Neural progenitor cell (in vitro differentiated cells): ENCODE measurements at regions not wholly inside any gene's neighbourhood (a gene's known extent, or its start where the extent isn't known, plus 50 kb on each side); places are given as distances from the start of the nearest gene placed in this dataset.
A peak's percentile ranks its signal among the peaks of the same experiment; 100 is the strongest.

Experiments used
- DNase-seq: peaks from one replicate; pipeline ENCODE4 v3.0.0-alpha.2; 2016; ENCODE audit warnings: low spot score
- H2AFZ ChIP-seq: fragments of 200-600 bp; sonication (generic); replicated peaks from 2 replicates; pipeline ENCODE4 v1.6.1; 2016; ENCODE audit warnings: antibody characterized with exemption
- H3F3A ChIP-seq: fragments of 200-600 bp; sonication (generic); 2 replicates; pipeline ENCODE4 v1.6.1; 2016; ENCODE audit warnings: antibody characterized with exemption, low read depth
- H3K27ac ChIP-seq: fragments of 200-600 bp; sonication (generic); 2 replicates; pipeline ENCODE4 v1.5.1; 2016; ENCODE audit warnings: mild to moderate bottlenecking
- H3K27me3 ChIP-seq: fragments of 200-600 bp; sonication (generic); 2 replicates; pipeline ENCODE4 v1.6.1; 2016; ENCODE audit warnings: mild to moderate bottlenecking, moderate library complexity
- H3K36me3 ChIP-seq: fragments of 200-600 bp; sonication (generic); 2 replicates; pipeline ENCODE4 v1.5.1; 2016
- H3K4me1 ChIP-seq: fragments of 200-600 bp; sonication (generic); 2 replicates; pipeline ENCODE4 v1.6.1; 2016; ENCODE audit warnings: mixed run types
- H3K4me2 ChIP-seq: fragments of 200-600 bp; sonication (generic); 2 replicates; pipeline ENCODE4 v1.6.1; 2016
- H3K4me3 ChIP-seq: fragments of 200-600 bp; sonication (generic); 2 replicates; pipeline ENCODE4 v1.5.1; 2016
- H3K79me2 ChIP-seq: fragments of 200-600 bp; sonication (generic); 2 replicates; pipeline ENCODE4 v1.6.1; 2016; ENCODE audit warnings: low read depth
- H3K9ac ChIP-seq: fragments of 200-600 bp; sonication (generic); 2 replicates; pipeline ENCODE4 v1.6.1; 2016
- H3K9me3 ChIP-seq: fragments of 200-600 bp; sonication (generic); 2 replicates; pipeline ENCODE4 v1.5.1; 2016; ENCODE audit warnings: low read depth
- H4K20me1 ChIP-seq: fragments of 200-600 bp; sonication (generic); 2 replicates; pipeline ENCODE4 v1.6.1; 2016; ENCODE audit warnings: low read depth
- H3K27ac Mint-ChIP-seq: 3 replicates; pipeline ENCODE4 v1.8.0; 2021; ENCODE audit warnings: mixed read lengths
- H3K27me3 Mint-ChIP-seq: 2 replicates; pipeline ENCODE4 v1.8.0; 2022; ENCODE audit warnings: low read depth, mild to moderate bottlenecking, inconsistent platforms, moderate library complexity, mixed read lengths; ENCODE audit not compliant: insufficient read depth
- H3K36me3 Mint-ChIP-seq: 3 replicates; pipeline ENCODE4 v1.8.0; 2021; ENCODE audit warnings: mixed read lengths
- H3K4me1 Mint-ChIP-seq: 3 replicates; pipeline ENCODE4 v1.8.0; 2021; ENCODE audit warnings: mixed read lengths
- H3K4me3 Mint-ChIP-seq: 3 replicates; pipeline ENCODE4 v1.8.0; 2021; ENCODE audit warnings: mild to moderate bottlenecking, moderate library complexity, mixed read lengths
- H3K9me3 Mint-ChIP-seq: 3 replicates; pipeline ENCODE4 v1.8.0; 2020; ENCODE audit warnings: mixed read lengths
- EZH2 ChIP-seq: fragments of 200-600 bp; sonication (generic); IDR thresholded peaks from 2 replicates; pipeline ENCODE4 v1.6.1; 2017; ENCODE audit warnings: antibody characterized with exemption, mild to moderate bottlenecking, moderate library complexity
- EZH2phosphoT487 ChIP-seq: fragments of 200-600 bp; sonication (generic); IDR thresholded peaks from 2 replicates; pipeline ENCODE4 v1.6.1; 2017; ENCODE audit warnings: antibody characterized with exemption
- TF ChIP-seq, protein P1 (sequence below): fragments of 200-600 bp; sonication (generic); IDR thresholded peaks from 2 replicates; pipeline ENCODE4 v1.5.1; 2017; ENCODE audit warnings: antibody characterized with exemption, mild to moderate bottlenecking

DNA sequence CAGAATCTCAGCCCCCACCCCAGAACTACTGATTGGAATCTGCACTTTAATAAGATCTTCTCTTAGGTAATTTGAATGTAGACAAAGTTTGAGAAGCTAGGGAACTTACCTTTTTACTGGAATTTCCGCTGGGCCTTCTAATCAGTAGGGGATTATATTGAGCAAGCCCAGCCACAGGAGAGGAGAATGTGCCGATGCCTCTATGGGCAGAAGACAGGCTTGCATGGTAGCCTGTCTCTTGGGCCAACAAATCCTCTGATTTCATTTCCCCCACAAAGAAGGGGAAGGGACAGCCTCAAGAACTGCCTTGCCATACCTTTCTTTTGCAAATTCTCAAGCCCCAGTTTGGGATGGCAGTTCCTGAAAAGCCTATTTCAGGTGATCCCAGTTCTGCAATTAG lies 163.4 kb upstream of the BDNF start:
- Histone ChIP-seq H3K27ac (no peak overlapping the region), H3K4me2 (no peak overlapping the region), H3K36me3 (no peaks in the 10 kb centered on the region), H3K79me2 (no peaks in the 10 kb centered on the region), H3F3A (no peaks in the 10 kb centered on the region), H3K4me3 (no peak overlapping the region), H3K9ac (no peak overlapping the region), H3K9me3 (no peaks in the 10 kb centered on the region), H2AFZ (no peak overlapping the region), H3K4me1 (peaks cover 14% of the 10 kb centered on the region), H3K27me3 (no peaks in the 10 kb centered on the region), H4K20me1 (no peaks in the 10 kb centered on the region)
- Mint-ChIP-seq H3K9me3 (no peaks in the 10 kb centered on the region), H3K4me1 (peaks cover 4% of the 10 kb centered on the region), H3K36me3 (no peaks in the 10 kb centered on the region), H3K4me3 (no peak overlapping the region), H3K27me3 (no peaks in the 10 kb centered on the region), H3K27ac (no peak overlapping the region)
- TF ChIP-seq, protein P1, sequence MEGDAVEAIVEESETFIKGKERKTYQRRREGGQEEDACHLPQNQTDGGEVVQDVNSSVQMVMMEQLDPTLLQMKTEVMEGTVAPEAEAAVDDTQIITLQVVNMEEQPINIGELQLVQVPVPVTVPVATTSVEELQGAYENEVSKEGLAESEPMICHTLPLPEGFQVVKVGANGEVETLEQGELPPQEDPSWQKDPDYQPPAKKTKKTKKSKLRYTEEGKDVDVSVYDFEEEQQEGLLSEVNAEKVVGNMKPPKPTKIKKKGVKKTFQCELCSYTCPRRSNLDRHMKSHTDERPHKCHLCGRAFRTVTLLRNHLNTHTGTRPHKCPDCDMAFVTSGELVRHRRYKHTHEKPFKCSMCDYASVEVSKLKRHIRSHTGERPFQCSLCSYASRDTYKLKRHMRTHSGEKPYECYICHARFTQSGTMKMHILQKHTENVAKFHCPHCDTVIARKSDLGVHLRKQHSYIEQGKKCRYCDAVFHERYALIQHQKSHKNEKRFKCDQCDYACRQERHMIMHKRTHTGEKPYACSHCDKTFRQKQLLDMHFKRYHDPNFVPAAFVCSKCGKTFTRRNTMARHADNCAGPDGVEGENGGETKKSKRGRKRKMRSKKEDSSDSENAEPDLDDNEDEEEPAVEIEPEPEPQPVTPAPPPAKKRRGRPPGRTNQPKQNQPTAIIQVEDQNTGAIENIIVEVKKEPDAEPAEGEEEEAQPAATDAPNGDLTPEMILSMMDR, result no peak
- no peak for TF ChIP-seq EZH2
- no peak for TF ChIP-seq EZH2phosphoT487
- DNase-seq, result peak; percentile 3

DNA sequence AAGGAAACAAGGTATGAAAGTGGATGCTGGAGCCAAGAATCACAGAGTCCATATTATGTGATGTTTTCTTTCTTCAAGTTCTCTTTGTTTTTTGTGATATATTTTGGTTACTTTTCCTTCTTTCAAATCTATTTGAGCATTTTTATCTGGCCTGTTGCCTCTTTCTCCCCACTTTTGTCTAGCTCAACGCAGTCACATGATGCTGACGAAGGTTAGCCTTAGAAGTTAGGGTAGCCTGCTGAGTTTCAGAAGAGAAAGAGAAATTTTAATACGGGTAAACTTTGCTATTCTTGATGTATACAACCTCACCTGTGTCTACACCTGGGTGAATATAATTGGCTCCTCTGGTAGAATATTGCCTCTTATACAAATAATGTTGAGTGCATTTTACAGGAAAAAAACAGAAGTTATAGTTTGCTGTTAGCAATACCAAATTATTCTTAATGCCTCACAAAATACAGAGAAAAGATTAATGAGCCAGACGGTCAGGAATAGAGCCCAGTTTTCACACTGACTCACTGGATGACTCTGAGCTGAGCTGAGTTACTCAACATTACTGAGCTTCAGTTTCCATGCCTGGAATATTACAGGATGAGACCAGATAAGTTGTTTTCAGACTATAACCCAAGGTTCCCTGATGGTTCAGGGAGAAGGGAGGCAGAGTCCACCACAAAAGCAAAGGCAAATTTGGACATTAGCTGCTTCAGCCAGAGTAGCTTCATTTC lies 161.6 kb upstream of the BDNF start:
- H3K9me3 Mint-ChIP-seq, result no peaks in the 10 kb centered on the region
- Histone ChIP-seq H3F3A (no peaks in the 10 kb centered on the region), H3K4me3 (no peak overlapping the region), H2AFZ (no peak overlapping the region), H3K9ac (no peak overlapping the region), H4K20me1 (no peaks in the 10 kb centered on the region), H3K79me2 (no peaks in the 10 kb centered on the region), H3K27me3 (no peaks in the 10 kb centered on the region), H3K4me2 (no peak overlapping the region), H3K9me3 (no peaks in the 10 kb centered on the region), H3K36me3 (no peaks in the 10 kb centered on the region), H3K4me1 (peaks cover 10% of the 10 kb centered on the region), H3K27ac (no peak overlapping the region)
- H3K27me3 Mint-ChIP-seq, result no peaks in the 10 kb centered on the region
- no peak overlapping the region for H3K4me3 Mint-ChIP-seq
- H3K4me1 Mint-ChIP-seq, result peaks cover 4% of the 10 kb centered on the region
- TF ChIP-seq EZH2phosphoT487 (no peak), EZH2 (no peak)
- TF ChIP-seq, protein P1, result no peak
- no peaks in the 10 kb centered on the region for H3K36me3 Mint-ChIP-seq
- no peak for DNase-seq
- no peak overlapping the region for H3K27ac Mint-ChIP-seq

DNA sequence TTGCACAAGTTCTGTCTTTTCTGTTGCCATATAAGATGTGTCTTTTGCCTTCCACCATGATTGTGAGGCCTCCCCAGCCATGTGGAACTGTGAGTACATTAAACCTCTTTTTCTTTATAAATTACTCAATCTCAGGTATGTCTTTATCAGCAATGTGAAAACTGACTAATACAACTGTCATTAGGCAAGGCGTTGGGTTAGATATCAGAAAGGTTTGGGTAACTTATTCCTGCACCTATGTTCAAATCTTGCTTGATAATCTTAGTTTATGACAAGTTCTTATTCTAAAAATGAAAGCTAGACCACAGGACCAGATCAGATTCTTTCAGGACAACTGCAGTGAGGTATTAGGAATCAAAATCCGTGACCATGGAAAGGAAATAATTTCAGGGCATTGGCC lies 160.6 kb upstream of the BDNF start:
- peaks cover 10% of the 10 kb centered on the region for H3K4me1 ChIP-seq
- H3K4me3 ChIP-seq, result no peak overlapping the region
- H3K9ac ChIP-seq, result no peak overlapping the region
- no peaks in the 10 kb centered on the region for H3K79me2 ChIP-seq
- H4K20me1 ChIP-seq, result no peaks in the 10 kb centered on the region
- no peak for DNase-seq
- Mint-ChIP-seq H3K27me3 (no peaks in the 10 kb centered on the region), H3K27ac (no peak overlapping the region), H3K4me1 (no peaks in the 10 kb centered on the region), H3K9me3 (no peaks in the 10 kb centered on the region), H3K36me3 (no peaks in the 10 kb centered on the region), H3K4me3 (no peak overlapping the region)
- no peaks in the 10 kb centered on the region for H3K27me3 ChIP-seq
- H3F3A ChIP-seq, result no peaks in the 10 kb centered on the region
- H3K4me2 ChIP-seq, result no peak overlapping the region
- TF ChIP-seq EZH2, result no peak
- H3K36me3 ChIP-seq, result no peaks in the 10 kb centered on the region
- H2AFZ ChIP-seq, result no peak overlapping the region
- no peaks in the 10 kb centered on the region for H3K9me3 ChIP-seq
- H3K27ac ChIP-seq, result no peak overlapping the region

DNA sequence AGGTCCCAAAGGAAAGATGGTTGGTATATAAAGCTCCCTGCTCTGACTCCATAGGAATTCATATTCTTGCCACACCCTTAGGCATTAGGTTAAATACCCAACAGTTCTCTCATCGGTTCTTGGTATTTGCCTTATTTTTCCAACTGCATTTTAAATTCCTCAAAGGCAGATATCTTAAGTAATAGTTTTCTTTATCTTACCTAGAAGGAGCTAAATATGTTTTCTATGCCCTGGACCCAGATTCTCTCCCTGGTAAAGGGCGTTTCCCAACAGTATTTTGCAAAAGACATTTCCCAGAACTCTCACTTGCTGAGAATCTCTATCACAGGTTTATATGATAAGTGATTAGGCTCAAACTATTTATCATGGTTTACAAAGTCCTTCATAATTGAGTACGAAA lies 158.6 kb upstream of the BDNF start:
- TF ChIP-seq EZH2, result no peak
- TF ChIP-seq EZH2phosphoT487, result no peak
- TF ChIP-seq, protein P1, result no peak

More for the DNA sequence above, 158.6 kb upstream of the BDNF start:
- Histone ChIP-seq H3K9ac (no peak overlapping the region), H3K4me2 (no peak overlapping the region), H3K79me2 (no peaks in the 10 kb centered on the region), H3K4me1 (peaks cover 2% of the 10 kb centered on the region), H2AFZ (no peak overlapping the region), H3K4me3 (no peak overlapping the region), H3K36me3 (no peaks in the 10 kb centered on the region), H4K20me1 (no peaks in the 10 kb centered on the region), H3K9me3 (no peaks in the 10 kb centered on the region), H3F3A (no peaks in the 10 kb centered on the region), H3K27me3 (no peaks in the 10 kb centered on the region), H3K27ac (no peak overlapping the region)
- H3K36me3 Mint-ChIP-seq, result no peaks in the 10 kb centered on the region
- H3K9me3 Mint-ChIP-seq, result no peaks in the 10 kb centered on the region
- no peak overlapping the region for H3K4me3 Mint-ChIP-seq
- no peaks in the 10 kb centered on the region for H3K27me3 Mint-ChIP-seq
- H3K4me1 Mint-ChIP-seq, result no peaks in the 10 kb centered on the region
- no peak for DNase-seq
- H3K27ac Mint-ChIP-seq, result no peak overlapping the region
